ENCODE measurements at regions not wholly inside any gene's neighbourhood (a gene's known extent, or its start where the extent isn't known, plus 50 kb on each side); places are given as distances from the start of the nearest gene placed in this dataset.

DNA sequence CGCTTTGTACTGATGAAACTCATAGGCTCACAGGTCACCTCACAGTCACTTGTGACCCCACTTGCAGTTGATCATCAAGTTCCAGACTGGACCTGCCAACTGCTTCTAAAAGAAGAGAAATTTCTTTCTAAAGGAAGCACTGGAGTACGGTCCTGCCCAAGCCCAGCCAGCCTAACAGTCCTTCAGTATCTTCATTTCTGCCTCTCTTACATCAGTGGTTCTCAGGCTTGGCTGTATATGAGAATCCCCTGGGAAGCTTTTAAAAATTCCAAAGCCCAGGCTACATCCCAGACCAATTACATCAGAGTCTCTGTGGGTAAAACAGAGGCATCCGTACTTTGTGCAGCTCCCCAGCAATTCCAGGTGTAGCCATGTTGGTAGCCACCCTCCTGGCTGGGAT lies 282.1 kb downstream of the NFIB start:
- Histone ChIP-seq H3K4me1 (ENCODE audit: control insufficient read depth in 4 of 4, insufficient read depth in 4 of 4, low read length in 3 of 4) (peaks cover 2 to 15% (median 8%) of the 10 kb centered on the region in 4 donors), H3K9ac (ENCODE audit: low read depth in 1 of 2, low read length in 2 of 2) (no peak overlapping the region), H3K27me3 (ENCODE audit: control insufficient read depth in 4 of 4, insufficient read depth in 4 of 4, low read length in 3 of 4) (no peaks in the 10 kb centered on the region), H3K4me3 (ENCODE audit: low read depth in 1 of 3, low read length in 3 of 3) (no peak overlapping the region), H3K36me3 (ENCODE audit: control insufficient read depth in 4 of 4, insufficient read depth in 3 of 4, low read depth in 1 of 4, low read length in 3 of 4) (no peaks in the 10 kb centered on the region), H3K27ac (ENCODE audit: low read depth in 1 of 2, low read length in 2 of 2) (no peak overlapping the region), H3K9me3 (ENCODE audit: control insufficient read depth in 4 of 4, low read length in 3 of 4) (no peaks in the 10 kb centered on the region)
- WGBS, result 94% methylated on average over 3 of the region's 3 CpGs
- no peak for DNase-seq (ENCODE audit: low spot score)
- TF ChIP-seq FOXA1 (IDR thresholded peaks at IDR 0.05) (no peak), GABPA (IDR thresholded peaks at IDR 0.05 in 1 of 2, conservative IDR thresholded peaks at IDR 0.05 in 1 of 2) (no peak), FOXA2 (IDR thresholded peaks at IDR 0.05) (no peak), RAD21 (IDR thresholded peaks at IDR 0.05) (no peak), JUND (IDR thresholded peaks at IDR 0.05) (no peak), YY1 (IDR thresholded peaks at IDR 0.05) (no peak), SP1 (IDR thresholded peaks at IDR 0.05) (no peak), NR2F2 (IDR thresholded peaks at IDR 0.05) (no peak), HNF4G (IDR thresholded peaks at IDR 0.05) (no peak), RXRA (IDR thresholded peaks at IDR 0.05) (no peak), EGR1 (IDR thresholded peaks at IDR 0.05; ENCODE audit: low read depth in 2 of 2) (no peak), TAF1 (conservative IDR thresholded peaks at IDR 0.05) (no peak), HNF4A (conservative IDR thresholded peaks at IDR 0.05) (no peak)
- TF ChIP-seq, protein P1, sequence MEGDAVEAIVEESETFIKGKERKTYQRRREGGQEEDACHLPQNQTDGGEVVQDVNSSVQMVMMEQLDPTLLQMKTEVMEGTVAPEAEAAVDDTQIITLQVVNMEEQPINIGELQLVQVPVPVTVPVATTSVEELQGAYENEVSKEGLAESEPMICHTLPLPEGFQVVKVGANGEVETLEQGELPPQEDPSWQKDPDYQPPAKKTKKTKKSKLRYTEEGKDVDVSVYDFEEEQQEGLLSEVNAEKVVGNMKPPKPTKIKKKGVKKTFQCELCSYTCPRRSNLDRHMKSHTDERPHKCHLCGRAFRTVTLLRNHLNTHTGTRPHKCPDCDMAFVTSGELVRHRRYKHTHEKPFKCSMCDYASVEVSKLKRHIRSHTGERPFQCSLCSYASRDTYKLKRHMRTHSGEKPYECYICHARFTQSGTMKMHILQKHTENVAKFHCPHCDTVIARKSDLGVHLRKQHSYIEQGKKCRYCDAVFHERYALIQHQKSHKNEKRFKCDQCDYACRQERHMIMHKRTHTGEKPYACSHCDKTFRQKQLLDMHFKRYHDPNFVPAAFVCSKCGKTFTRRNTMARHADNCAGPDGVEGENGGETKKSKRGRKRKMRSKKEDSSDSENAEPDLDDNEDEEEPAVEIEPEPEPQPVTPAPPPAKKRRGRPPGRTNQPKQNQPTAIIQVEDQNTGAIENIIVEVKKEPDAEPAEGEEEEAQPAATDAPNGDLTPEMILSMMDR (IDR thresholded peaks at IDR 0.05; ENCODE audit: low read depth, low read length, missing input control), result no peak
- TF ChIP-seq, protein P2, sequence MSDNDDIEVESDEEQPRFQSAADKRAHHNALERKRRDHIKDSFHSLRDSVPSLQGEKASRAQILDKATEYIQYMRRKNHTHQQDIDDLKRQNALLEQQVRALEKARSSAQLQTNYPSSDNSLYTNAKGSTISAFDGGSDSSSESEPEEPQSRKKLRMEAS (IDR thresholded peaks at IDR 0.05), result no peak
- TF ChIP-seq, protein P3, sequence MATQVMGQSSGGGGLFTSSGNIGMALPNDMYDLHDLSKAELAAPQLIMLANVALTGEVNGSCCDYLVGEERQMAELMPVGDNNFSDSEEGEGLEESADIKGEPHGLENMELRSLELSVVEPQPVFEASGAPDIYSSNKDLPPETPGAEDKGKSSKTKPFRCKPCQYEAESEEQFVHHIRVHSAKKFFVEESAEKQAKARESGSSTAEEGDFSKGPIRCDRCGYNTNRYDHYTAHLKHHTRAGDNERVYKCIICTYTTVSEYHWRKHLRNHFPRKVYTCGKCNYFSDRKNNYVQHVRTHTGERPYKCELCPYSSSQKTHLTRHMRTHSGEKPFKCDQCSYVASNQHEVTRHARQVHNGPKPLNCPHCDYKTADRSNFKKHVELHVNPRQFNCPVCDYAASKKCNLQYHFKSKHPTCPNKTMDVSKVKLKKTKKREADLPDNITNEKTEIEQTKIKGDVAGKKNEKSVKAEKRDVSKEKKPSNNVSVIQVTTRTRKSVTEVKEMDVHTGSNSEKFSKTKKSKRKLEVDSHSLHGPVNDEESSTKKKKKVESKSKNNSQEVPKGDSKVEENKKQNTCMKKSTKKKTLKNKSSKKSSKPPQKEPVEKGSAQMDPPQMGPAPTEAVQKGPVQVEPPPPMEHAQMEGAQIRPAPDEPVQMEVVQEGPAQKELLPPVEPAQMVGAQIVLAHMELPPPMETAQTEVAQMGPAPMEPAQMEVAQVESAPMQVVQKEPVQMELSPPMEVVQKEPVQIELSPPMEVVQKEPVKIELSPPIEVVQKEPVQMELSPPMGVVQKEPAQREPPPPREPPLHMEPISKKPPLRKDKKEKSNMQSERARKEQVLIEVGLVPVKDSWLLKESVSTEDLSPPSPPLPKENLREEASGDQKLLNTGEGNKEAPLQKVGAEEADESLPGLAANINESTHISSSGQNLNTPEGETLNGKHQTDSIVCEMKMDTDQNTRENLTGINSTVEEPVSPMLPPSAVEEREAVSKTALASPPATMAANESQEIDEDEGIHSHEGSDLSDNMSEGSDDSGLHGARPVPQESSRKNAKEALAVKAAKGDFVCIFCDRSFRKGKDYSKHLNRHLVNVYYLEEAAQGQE (IDR thresholded peaks at IDR 0.05), result no peak
- TF ChIP-seq, protein P4, sequence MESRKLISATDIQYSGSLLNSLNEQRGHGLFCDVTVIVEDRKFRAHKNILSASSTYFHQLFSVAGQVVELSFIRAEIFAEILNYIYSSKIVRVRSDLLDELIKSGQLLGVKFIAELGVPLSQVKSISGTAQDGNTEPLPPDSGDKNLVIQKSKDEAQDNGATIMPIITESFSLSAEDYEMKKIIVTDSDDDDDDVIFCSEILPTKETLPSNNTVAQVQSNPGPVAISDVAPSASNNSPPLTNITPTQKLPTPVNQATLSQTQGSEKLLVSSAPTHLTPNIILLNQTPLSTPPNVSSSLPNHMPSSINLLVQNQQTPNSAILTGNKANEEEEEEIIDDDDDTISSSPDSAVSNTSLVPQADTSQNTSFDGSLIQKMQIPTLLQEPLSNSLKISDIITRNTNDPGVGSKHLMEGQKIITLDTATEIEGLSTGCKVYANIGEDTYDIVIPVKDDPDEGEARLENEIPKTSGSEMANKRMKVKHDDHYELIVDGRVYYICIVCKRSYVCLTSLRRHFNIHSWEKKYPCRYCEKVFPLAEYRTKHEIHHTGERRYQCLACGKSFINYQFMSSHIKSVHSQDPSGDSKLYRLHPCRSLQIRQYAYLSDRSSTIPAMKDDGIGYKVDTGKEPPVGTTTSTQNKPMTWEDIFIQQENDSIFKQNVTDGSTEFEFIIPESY (IDR thresholded peaks at IDR 0.05), result no peak
- TF ChIP-seq, protein P5, sequence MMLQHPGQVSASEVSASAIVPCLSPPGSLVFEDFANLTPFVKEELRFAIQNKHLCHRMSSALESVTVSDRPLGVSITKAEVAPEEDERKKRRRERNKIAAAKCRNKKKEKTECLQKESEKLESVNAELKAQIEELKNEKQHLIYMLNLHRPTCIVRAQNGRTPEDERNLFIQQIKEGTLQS (IDR thresholded peaks at IDR 0.05), result no peak
